HCT116 (cell line): ENCODE measurements at regions not wholly inside any gene's neighbourhood (a gene's known extent, or its start where the extent isn't known, plus 50 kb on each side); places are given as distances from the start of the nearest gene placed in this dataset.

ENCODE experiments used
- ATAC-seq: fragments of 200-7000 bp; cut with Tn5 transposase; 2 replicates; pipeline ENCODE4 v1.9.1; 2020; ENCODE audit warnings: mild to moderate bottlenecking, moderate library complexity
- BruUV-seq: library from RNA; stranded (reverse); fragments of 400-500 nt; replicated peaks from 2 replicates; lab custom pipeline; 2021; lab: Mats Ljungman, UMichigan
- CTCF ChIA-PET: fragments of 300-600 bp; sonication (Branson Sonifier 250); formaldehyde crosslinking; loops from one replicate; lab custom pipeline; 2021; ENCODE audit warnings: antibody characterized with exemption; lab: Charles Lee
- POLR2A ChIA-PET: fragments of 300-600, 350-600 bp; sonication (Branson Sonifier 250); formaldehyde crosslinking; loops from one replicate; lab custom pipeline; 2021; ENCODE audit warnings: antibody characterized with exemption; lab: Charles Lee
- RAD21 ChIA-PET, 2 experiments: fragments of 300-600 bp; sonication (Branson Sonifier 250); formaldehyde crosslinking; loops; one replicate each; lab custom pipeline; 2023; ENCODE audit warnings: low total read pairs in 2 of 2; ENCODE audit not compliant: uncharacterized antibody in 2 of 2, unreplicated experiment in 2 of 2, low non-redundant PET in 1 of 2; lab: Charles Lee
- DNase-seq: peaks from one replicate; pipeline ENCODE4 v3.0.0-alpha.2; 2010; ENCODE audit warnings: low read depth, low spot score
- H2AFZ ChIP-seq: fragments of 200-600 bp; shearing (Covaris generic), sonication (generic); 2 replicates; pipeline ENCODE4 v1.6.1; 2017; ENCODE audit warnings: low read depth, mixed run types, mixed read lengths, antibody characterized with exemption, low read length; ENCODE audit not compliant: poor library complexity, severe bottlenecking
- H3K27ac ChIP-seq: 2 replicates; pipeline ENCODE4 v1.5.1; 2012; ENCODE audit warnings: low read depth, low read length
- H3K27me3 ChIP-seq: fragments of 200-600 bp; sonication (generic); 2 replicates; pipeline ENCODE4 v1.6.1; 2016; ENCODE audit warnings: mixed run types, low read length, mixed read lengths; ENCODE audit not compliant: insufficient read depth
- H3K36me3 ChIP-seq, 2 experiments: fragments of 200-500 bp in 1 of 2; fragments of 200-600 bp in 1 of 2; sonication (Bioruptor generic) in 1 of 2; sonication (generic) in 1 of 2; 2 replicates each; pipeline versions ENCODE4 v1.5.1 to v1.6.1; 2014 to 2016; ENCODE audit warnings: low read length in 2 of 2, inconsistent platforms in 1 of 2, mixed read lengths in 1 of 2, mixed run types in 1 of 2; ENCODE audit not compliant: insufficient read depth in 2 of 2, control insufficient read depth in 1 of 2
- H3K4me1 ChIP-seq, 2 experiments: fragments of 200-600 bp in 1 of 2; sonication (generic) in 1 of 2; 2 replicates each; pipeline versions ENCODE4 v1.5.1 to v1.6.1; 2012 to 2017; ENCODE audit warnings: low read length in 2 of 2, inconsistent platforms in 1 of 2, mild to moderate bottlenecking in 1 of 2, mixed read lengths in 1 of 2, mixed run types in 1 of 2, moderate library complexity in 1 of 2; ENCODE audit not compliant: insufficient read depth in 2 of 2, control insufficient read depth in 1 of 2
- H3K4me2 ChIP-seq: fragments of 200-600 bp; sonication (generic); 2 replicates; pipeline ENCODE4 v1.6.1; 2017; ENCODE audit warnings: mixed run types, low read length, mixed read lengths
- H3K4me3 ChIP-seq, 2 experiments: fragments of 200-600 bp in 1 of 2; sonication (generic) in 1 of 2; replicated peaks in 1 of 2; 2 replicates each; pipeline ENCODE4 v1.5.1; 2011 to 2016; ENCODE audit warnings: low read length in 2 of 2, control low read depth in 1 of 2, low read depth in 1 of 2, mild to moderate bottlenecking in 1 of 2, mixed read lengths in 1 of 2, mixed run types in 1 of 2
- H3K79me2 ChIP-seq: fragments of 200-600 bp; sonication (generic); 2 replicates; pipeline ENCODE4 v1.6.1; 2017; ENCODE audit warnings: mild to moderate bottlenecking, mixed run types, low read length, moderate library complexity, mixed read lengths; ENCODE audit not compliant: insufficient read depth
- H3K9ac ChIP-seq: fragments of 200-600 bp; sonication (generic); 2 replicates; pipeline ENCODE4 v1.6.1; 2016; ENCODE audit warnings: low read length, mixed read lengths
- H3K9me2 ChIP-seq: fragments of 200-600 bp; sonication (generic), shearing (Covaris generic); 2 replicates; pipeline ENCODE4 v1.6.1; 2017; ENCODE audit warnings: mixed run types, mild to moderate bottlenecking, moderate library complexity; ENCODE audit not compliant: insufficient read depth
- H3K9me3 ChIP-seq, 2 experiments: fragments of 200-500 bp in 1 of 2; fragments of 200-600 bp in 1 of 2; sonication (Bioruptor generic) in 1 of 2; sonication (generic) in 1 of 2; 2 replicates each; pipeline ENCODE4 v1.6.1; 2014 to 2017; ENCODE audit warnings: low read length in 2 of 2, mixed read lengths in 2 of 2, inconsistent platforms in 1 of 2, low read depth in 1 of 2, mild to moderate bottlenecking in 1 of 2, mixed run types in 1 of 2, moderate library complexity in 1 of 2; ENCODE audit not compliant: control insufficient read depth in 1 of 2, insufficient read depth in 1 of 2
- H4K20me1 ChIP-seq: fragments of 200-600 bp; sonication (generic), shearing (Covaris generic); 2 replicates; pipeline ENCODE4 v1.6.1; 2017; ENCODE audit warnings: mixed run types, mild to moderate bottlenecking, moderate library complexity; ENCODE audit not compliant: insufficient read depth
- ATF3 ChIP-seq: IDR thresholded peaks from 2 replicates; pipeline ENCODE4 v1.6.1; 2012
- CBX3 ChIP-seq: IDR thresholded peaks from 2 replicates; pipeline ENCODE4 v1.6.1; 2012; ENCODE audit warnings: low read depth
- CEBPB ChIP-seq: IDR thresholded peaks from 2 replicates; pipeline ENCODE4 v1.6.1; 2012; ENCODE audit warnings: low read depth
- CTCF ChIP-seq, 3 experiments: fragments of 200-600 bp in 1 of 3; sonication (generic) in 1 of 3; IDR thresholded peaks in 2 of 3; conservative IDR thresholded peaks in 1 of 3; 2 replicates each; pipeline ENCODE4 v1.5.1; 2012 to 2017; ENCODE audit warnings: low read depth in 2 of 3, low read length in 2 of 3, antibody characterized with exemption in 1 of 3, borderline replicate concordance in 1 of 3, control low read depth in 1 of 3, mild to moderate bottlenecking in 1 of 3, mixed read lengths in 1 of 3, mixed run types in 1 of 3, moderate library complexity in 1 of 3; ENCODE audit not compliant: insufficient read depth in 1 of 3
- EGR1 ChIP-seq: IDR thresholded peaks from 2 replicates; pipeline ENCODE4 v1.6.1; 2012; ENCODE audit warnings: low read depth
- ELF1 ChIP-seq: IDR thresholded peaks from 2 replicates; pipeline ENCODE4 v1.6.1; 2012; ENCODE audit warnings: low read depth, borderline replicate concordance
- EZH2 ChIP-seq: fragments of 200-600 bp; sonication (generic); IDR thresholded peaks from 2 replicates; pipeline ENCODE4 v1.6.1; 2017; ENCODE audit warnings: antibody characterized with exemption, mixed run types
- EZH2phosphoT487 ChIP-seq: fragments of 200-600 bp; IDR thresholded peaks from 2 replicates; pipeline ENCODE4 v1.6.1; 2018; ENCODE audit warnings: antibody characterized with exemption, borderline replicate concordance
- FOSL1 ChIP-seq: IDR thresholded peaks from 2 replicates; pipeline ENCODE4 v1.6.1; 2012; ENCODE audit warnings: low read depth
- JUND ChIP-seq: IDR thresholded peaks from 2 replicates; pipeline ENCODE4 v1.6.1; 2012
- MAX ChIP-seq: IDR thresholded peaks from 2 replicates; pipeline ENCODE4 v1.6.1; 2012
- POLR2A ChIP-seq: IDR thresholded peaks from 2 replicates; pipeline ENCODE4 v1.7.0; 2011; ENCODE audit warnings: borderline replicate concordance; ENCODE audit not compliant: insufficient read depth, insufficient read length; ENCODE audit errors: extremely low read depth
- REST ChIP-seq: IDR thresholded peaks from 2 replicates; pipeline ENCODE4 v1.6.1; 2012; ENCODE audit warnings: low read depth
- SIN3A ChIP-seq: IDR thresholded peaks from 2 replicates; pipeline ENCODE4 v1.6.1; 2012; ENCODE audit warnings: low read depth
- SRF ChIP-seq: IDR thresholded peaks from 2 replicates; pipeline ENCODE4 v1.6.1; 2012; ENCODE audit warnings: low read depth
- TCF7L2 ChIP-seq: IDR thresholded peaks from 2 replicates; pipeline ENCODE4 v1.7.0; 2011; ENCODE audit warnings: borderline replicate concordance, inconsistent platforms; ENCODE audit not compliant: insufficient read depth, insufficient read length; ENCODE audit errors: extremely low read depth
- YY1 ChIP-seq: IDR thresholded peaks from 2 replicates; pipeline ENCODE4 v1.6.1; 2011; ENCODE audit warnings: low read length, low read depth, moderate library complexity, mild to moderate bottlenecking; ENCODE audit not compliant: insufficient replicate concordance; ENCODE audit errors: extremely low read depth
- ZBTB33 ChIP-seq: IDR thresholded peaks from 2 replicates; pipeline ENCODE4 v1.6.1; 2011; ENCODE audit warnings: mild to moderate bottlenecking, low read length, moderate library complexity; ENCODE audit not compliant: insufficient replicate concordance; ENCODE audit errors: extremely low read depth
- ZFX ChIP-seq: fragments of 450-650 bp; IDR thresholded peaks from 2 replicates; pipeline ENCODE4 v1.6.1; 2017
- ZNF274 ChIP-seq: fragments of 200-500 bp; sonication (Bioruptor generic); IDR thresholded peaks from 2 replicates; pipeline ENCODE4 v1.6.1; 2014; ENCODE audit warnings: mild to moderate bottlenecking, low read depth, low read length, inconsistent platforms
- intact Hi-C: fragments of 100-400 bp; cut with micrococcal nuclease; formaldehyde crosslinking; loops from 2 replicates; pipeline ENCODE4 v1.10.0; 2022

GRCh38 chr12:69130064-69130463 is 109.3 kb upstream of the CPSF6 start:
- ChIA-PET CTCF (no interaction called here), RAD21 (no interaction called here), POLR2A (no interaction called here)
- DNase-seq (no peak), ATAC-seq (no peak)
- Histone ChIP-seq H3K36me3 (no peaks in the 10 kb centered on the region), H3K4me2 (no peak overlapping the region), H3K27ac (no peak overlapping the region), H2AFZ (no peak overlapping the region), H3K79me2 (no peaks in the 10 kb centered on the region), H3K9me2 (no peaks in the 10 kb centered on the region), H3K9me3 (no peaks in the 10 kb centered on the region), H3K9ac (no peak overlapping the region), H3K27me3 (no peaks in the 10 kb centered on the region), H3K4me3 (no peak overlapping the region), H4K20me1 (no peaks in the 10 kb centered on the region), H3K4me1 (no peaks in the 10 kb centered on the region)
- intact Hi-C loops = no loop called here
- TF ChIP-seq FOSL1 (no peak), MAX (no peak), EGR1 (no peak), ATF3 (no peak), EZH2 (no peak), SIN3A (no peak), EZH2phosphoT487 (no peak), TCF7L2 (no peak), REST (no peak), CTCF (IDR thresholded peaks at IDR 0.05 in 2 of 3, conservative IDR thresholded peaks at IDR 0.05 in 1 of 3; ENCODE audit: borderline replicate concordance in 1 of 3, insufficient read depth in 1 of 3, low read depth in 2 of 3, low read length in 2 of 3) (no peak), CEBPB (no peak), ZBTB33 (no peak), JUND (no peak), CBX3 (no peak), ZFX (no peak), POLR2A (no peak), SRF (no peak), ZNF274 (no peak), YY1 (no peak), ELF1 (no peak)
- no TSS peak for BruUV-seq
